Colon (tissue), 2 donors: ENCODE measurements at regions not wholly inside any gene's neighbourhood (a gene's known extent, or its start where the extent isn't known, plus 50 kb on each side); places are given as distances from the start of the nearest gene placed in this dataset.
A peak's percentile ranks its signal among the peaks of the same experiment; 100 is the strongest.

ENCODE experiments used
- FAIRE-seq: peaks from 2 replicates; lab custom pipeline; 2012; peaks lifted over from hg19 to GRCh38; lab: Jason Lieb, UNC
- donor health status: control.
- donor health status: control.

GRCh38 chr2:14536976-14537375 lies 95.5 kb upstream of the LRATD1 start:
- no peak for FAIRE-seq

DNA sequence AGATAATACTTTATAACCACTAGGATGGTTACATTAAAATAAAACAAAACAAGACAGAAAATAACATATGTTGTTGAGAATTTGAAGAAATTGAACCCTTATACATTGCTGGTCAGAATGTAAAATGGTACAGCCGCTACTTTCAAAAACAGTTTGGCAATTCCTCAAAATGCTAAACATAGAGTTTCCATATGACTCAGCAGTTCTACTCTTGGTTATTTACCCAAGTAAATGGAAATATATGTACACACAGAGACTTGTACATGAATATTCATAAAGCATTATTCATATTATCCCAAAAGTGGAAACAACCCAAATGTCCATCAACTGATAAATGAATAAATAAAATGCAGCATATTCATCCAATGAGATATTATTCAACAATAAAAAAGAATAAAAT lies 92.5 kb upstream of the LRATD1 start:
- no peak for FAIRE-seq

DNA sequence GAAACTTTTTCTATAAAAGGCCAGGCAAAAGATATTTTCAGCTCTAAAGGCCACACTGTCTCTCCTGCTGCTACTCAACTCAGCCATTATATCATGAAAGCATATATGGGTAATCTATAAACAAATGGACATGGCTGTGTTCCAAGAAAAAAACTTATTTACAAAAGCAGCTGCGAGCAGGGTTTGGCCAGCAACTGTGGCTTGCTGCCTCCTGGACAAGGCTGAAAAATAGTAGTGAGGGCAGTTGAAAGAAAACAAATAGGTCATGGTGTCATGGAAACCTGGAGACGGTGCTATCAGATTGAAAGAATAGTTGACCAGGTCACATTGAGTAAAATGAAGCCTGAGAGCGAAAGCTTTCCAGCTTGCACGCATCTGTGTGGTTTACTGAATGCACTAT lies 89.2 kb upstream of the LRATD1 start:
- FAIRE-seq: no peak

- no peak for FAIRE-seq
Observed at GRCh38 chr2:14544247-14544646, 88.3 kb upstream of the LRATD1 start.

- no peak for FAIRE-seq
Observed at GRCh38 chr2:14547830-14548229, 84.7 kb upstream of the LRATD1 start.

DNA sequence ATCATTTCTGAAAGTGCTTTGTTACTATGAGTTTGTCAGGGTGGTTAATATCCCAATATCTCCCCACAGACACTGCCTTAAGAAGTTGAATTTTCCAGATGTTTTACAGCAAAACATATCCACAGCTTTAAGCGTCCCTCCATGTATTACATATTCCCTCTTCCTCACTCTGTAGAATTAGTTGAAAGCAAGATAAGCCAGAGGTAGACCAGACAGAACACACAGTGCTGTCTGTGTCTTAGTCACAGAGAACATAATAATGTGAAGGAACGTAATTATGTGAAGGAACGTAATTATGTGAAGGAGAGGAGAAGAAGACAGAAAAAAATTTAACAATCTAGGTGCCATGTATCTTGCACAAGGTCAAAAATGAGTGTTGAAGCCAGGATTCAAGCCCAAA lies 81.9 kb upstream of the LRATD1 start:
- FAIRE-seq: no peak

GRCh38 chr2:14551069-14551468 lies 81.4 kb upstream of the LRATD1 start:
- FAIRE-seq: no peak

- no peak for FAIRE-seq
Observed at GRCh38 chr2:14552286-14552685, 80.2 kb upstream of the LRATD1 start.

DNA sequence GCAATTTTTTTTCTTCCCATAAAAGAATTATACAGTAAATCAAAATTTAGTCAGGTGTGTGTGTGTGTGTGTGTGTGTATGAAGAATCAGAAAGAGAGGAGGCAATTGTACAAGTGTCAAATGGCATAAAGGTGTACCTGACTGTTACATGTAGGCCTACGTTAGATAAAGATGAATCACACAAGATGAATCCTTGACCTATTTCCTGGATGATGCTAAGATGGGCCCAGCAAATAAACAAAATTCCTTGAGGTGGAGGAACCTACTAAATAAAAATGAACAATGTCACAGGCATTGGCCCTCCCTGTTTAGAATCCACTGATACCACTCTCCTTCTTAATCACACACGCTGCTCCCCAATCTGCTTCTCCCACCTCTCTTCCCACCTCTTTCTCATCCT lies 79.7 kb upstream of the LRATD1 start:
- FAIRE-seq: no peak

DNA sequence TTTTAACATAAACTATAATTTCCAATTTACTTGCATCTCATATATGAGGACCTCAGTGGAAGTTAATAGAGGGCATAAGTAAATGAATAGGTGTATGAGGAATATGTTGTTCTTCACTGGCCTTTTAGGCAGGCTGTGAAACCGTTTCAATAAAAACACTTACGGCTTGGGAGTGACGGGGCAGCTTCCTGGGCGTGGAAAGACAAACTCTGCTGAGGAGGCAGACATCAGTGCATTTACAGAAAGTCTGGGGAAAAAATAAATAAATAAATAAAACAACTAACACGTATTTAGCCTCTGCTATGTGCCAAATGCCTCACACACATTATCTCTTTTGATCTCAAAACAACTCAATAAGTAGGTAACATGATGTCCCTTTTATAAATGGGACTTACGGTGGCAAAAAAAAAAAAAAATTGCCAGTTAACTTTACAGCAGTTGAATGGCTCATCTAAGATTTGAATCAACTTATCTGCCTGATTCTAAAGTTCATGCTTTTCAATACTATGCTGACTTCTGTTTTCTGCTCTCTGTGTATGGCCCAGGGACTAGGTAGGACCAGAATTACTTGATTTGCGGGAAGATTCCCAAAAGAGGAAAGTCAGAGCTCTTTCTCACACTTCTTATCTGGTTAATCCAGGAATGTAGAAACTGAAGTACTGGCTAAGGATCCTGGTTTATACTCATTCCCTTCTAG lies 77.5 kb upstream of the LRATD1 start:
- FAIRE-seq: no peak

GRCh38 chr2:14557111-14557510 lies 75.4 kb upstream of the LRATD1 start:
- FAIRE-seq: no peak

DNA sequence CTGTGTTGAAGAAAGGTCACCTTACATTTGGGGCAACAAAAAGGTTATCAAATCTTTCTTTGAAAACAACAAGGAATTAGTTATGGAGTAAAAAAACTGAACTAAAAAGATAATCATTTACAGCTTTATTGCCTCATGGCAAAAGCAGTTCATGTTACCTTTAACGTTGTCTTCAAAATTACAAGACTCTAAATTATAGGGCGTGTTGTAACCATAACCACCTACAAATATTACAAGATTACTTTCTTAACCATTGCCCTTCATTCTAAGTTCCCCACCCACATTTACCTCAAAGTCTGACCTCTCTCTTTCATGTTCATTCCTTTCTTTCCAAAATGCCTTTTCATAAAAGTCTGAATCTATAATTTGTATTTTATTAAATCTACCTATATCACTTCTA lies 74.6 kb upstream of the LRATD1 start:
- FAIRE-seq: peak; percentile 85

DNA sequence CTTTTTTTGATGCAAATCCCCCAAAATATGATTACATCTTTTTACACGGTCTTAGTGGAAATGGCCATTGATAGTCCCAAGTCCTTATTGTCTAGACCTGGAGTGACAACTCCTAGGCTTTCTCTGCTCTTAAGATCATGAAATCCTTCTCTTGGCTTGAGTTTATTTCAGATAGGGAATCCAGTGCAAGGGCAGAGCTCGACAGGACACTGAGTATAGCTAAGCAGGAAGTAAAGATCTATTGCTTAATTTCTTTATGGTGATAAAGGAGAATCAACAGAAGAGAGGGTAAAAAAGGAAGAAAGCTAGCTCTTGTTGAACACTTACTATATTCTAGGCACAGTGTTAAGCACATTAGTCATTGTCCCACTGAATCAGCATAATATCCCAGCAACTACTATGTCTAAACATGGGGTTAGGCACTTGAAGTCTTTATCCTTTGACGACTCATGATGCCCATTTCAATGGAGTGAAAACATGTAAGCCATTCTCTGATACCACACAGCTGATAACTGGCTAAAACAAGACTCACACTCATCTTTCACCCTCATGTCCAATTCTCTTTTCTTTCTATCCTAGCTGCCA lies 74.1 kb upstream of the LRATD1 start:
- no peak for FAIRE-seq

- no peak for FAIRE-seq
Observed at GRCh38 chr2:14560716-14561115, 71.8 kb upstream of the LRATD1 start.

DNA sequence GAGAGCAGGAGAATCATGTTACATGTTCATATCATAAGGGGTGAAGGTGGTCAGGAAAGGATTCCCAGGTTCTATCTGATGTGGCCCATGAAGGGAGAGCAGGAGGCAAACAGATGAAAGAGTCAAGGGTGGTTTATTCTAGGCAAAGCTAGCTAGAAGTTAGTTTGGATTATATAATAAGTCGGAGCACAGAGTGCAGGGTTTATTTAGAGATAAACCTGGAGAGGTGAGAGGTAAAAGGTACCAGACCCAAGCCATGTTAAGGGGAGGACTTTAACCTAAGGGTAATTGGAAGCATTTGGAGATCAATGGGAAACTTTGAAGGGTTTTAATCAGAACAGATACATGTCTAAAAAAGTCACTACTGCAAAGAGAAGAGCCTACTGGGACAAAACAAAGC lies 69.2 kb upstream of the LRATD1 start:
- FAIRE-seq: no peak

DNA sequence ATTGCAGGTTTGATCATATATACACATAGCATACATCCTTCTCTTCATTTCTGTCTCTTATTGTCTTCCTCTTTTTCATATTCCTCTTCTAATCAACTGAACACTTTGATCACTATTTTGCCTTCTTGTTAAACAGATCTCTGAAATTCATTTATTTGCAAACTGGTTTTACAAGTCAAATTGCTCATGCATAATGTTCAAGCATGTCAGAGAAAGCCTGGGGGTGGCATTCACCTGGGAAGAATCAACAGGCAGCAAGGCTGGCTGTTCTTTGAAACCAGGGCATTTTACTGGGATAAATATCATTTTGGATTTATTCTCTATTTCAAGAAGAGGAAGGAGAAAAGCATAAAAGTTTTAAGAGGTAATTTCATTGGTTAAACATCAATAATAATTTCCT lies 66.9 kb upstream of the LRATD1 start:
- FAIRE-seq: no peak

GRCh38 chr2:14567561-14567960 lies 65.0 kb upstream of the LRATD1 start:
- FAIRE-seq: no peak

GRCh38 chr2:14569294-14569693 lies 63.2 kb upstream of the LRATD1 start:
- peak; percentile 41 for FAIRE-seq

GRCh38 chr2:14572633-14573032 lies 59.9 kb upstream of the LRATD1 start:
- no peak for FAIRE-seq

DNA sequence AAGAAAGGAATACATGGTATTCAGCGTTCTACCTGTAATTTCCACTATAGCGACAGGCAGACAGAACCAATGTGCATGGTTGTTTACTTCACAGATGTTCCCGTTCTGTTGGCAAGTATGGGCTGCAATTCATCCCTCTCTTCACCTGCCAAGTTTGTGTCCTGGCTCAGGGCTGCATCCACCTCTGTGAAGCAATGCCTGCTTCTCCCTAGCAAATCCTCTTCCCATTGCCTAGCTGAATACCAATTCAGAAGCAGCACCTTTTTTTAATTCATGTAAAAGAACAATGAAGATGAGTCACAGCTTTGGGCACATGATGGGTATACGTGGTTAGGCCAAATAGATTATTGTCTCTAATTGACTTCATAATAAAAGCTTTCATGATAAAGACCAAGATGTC lies 54.7 kb upstream of the LRATD1 start:
- FAIRE-seq: no peak
